Kidney (tissue), 13 donors: ENCODE measurements at regions not wholly inside any gene's neighbourhood (a gene's known extent, or its start where the extent isn't known, plus 50 kb on each side); places are given as distances from the start of the nearest gene placed in this dataset.

Experiments used
- DNase-seq, 5 donors: peaks; one replicate each; pipeline ENCODE4 v3.0.0-alpha.2; 2013 to 2020
- FAIRE-seq: peaks from 2 replicates; lab custom pipeline; 2012; peaks lifted over from hg19 to GRCh38; lab: Jason Lieb, UNC
- H3K27ac ChIP-seq, 2 donors: one replicate each; pipeline ENCODE4 v1.7.0; 2013; ENCODE audit warnings: low read depth in 2 of 2, low read length in 2 of 2, inconsistent platforms in 1 of 2
- H3K27me3 ChIP-seq: one replicate; pipeline ENCODE4 v1.7.1; 2013; ENCODE audit warnings: low read length, inconsistent platforms; ENCODE audit not compliant: control insufficient read depth, insufficient read depth
- H3K36me3 ChIP-seq, 3 donors: one replicate each; pipeline versions ENCODE4 v1.7.0 to v1.7.1; 2013; ENCODE audit warnings: low read length in 3 of 3, control low read depth in 1 of 3, inconsistent platforms in 1 of 3; ENCODE audit not compliant: insufficient read depth in 3 of 3, control insufficient read depth in 2 of 3
- H3K4me1 ChIP-seq, 3 donors: one replicate each; pipeline versions ENCODE4 v1.7.0 to v1.7.1; 2013; ENCODE audit warnings: low read length in 3 of 3, inconsistent platforms in 1 of 3, low read depth in 1 of 3; ENCODE audit not compliant: control insufficient read depth in 2 of 3, insufficient read depth in 2 of 3
- H3K4me3 ChIP-seq, 3 donors: one replicate each; pipeline versions ENCODE4 v1.7.0 to v1.8.1; 2013; ENCODE audit warnings: low read length in 3 of 3, control low read depth in 1 of 3, inconsistent platforms in 1 of 3
- H3K9ac ChIP-seq, 3 donors: one replicate each; pipeline versions ENCODE4 v1.7.0 to v1.7.1; 2013; ENCODE audit warnings: low read length in 3 of 3, control low read depth in 1 of 3, inconsistent platforms in 1 of 3
- H3K9me3 ChIP-seq, 3 donors: one replicate each; pipeline versions ENCODE4 v1.7.0 to v1.7.1; 2013; ENCODE audit warnings: low read length in 3 of 3, control low read depth in 1 of 3, inconsistent platforms in 1 of 3; ENCODE audit not compliant: control insufficient read depth in 2 of 3, insufficient read depth in 1 of 3
- CTCF ChIP-seq: IDR thresholded peaks from 3 replicates; pipeline ENCODE4 v1.5.1; 2012; ENCODE audit warnings: mild to moderate bottlenecking, moderate library complexity, borderline replicate concordance; ENCODE audit not compliant: insufficient read depth; ENCODE audit errors: extremely low read depth
- intact Hi-C: fragments of 100-400 bp; cut with DNase I; formaldehyde crosslinking; loops from one replicate; pipeline ENCODE4 v1.11.1; 2022
- donor health status: control.
- donor health status: control.
- donor health status: control.
- donor health status: control.
- donor health status: control.
- donor health status: DM: yes; HTN: yes; CAD: no.
- donor health status: Normal renal cell carcinoma (clear cell type).

GRCh38 chr13:109301726-109302125 is 484.7 kb downstream of the IRS2 start:
- no peak for DNase-seq
- no peaks in the 10 kb centered on the region for H3K27me3 ChIP-seq
- FAIRE-seq, result no peak
- H3K36me3 ChIP-seq, result no peaks in the 10 kb centered on the region
- H3K4me1 ChIP-seq, result no peaks in the 10 kb centered on the region
- no peaks in the 10 kb centered on the region for H3K9me3 ChIP-seq
- H3K4me3 ChIP-seq, result no peak overlapping the region
- no peak for TF ChIP-seq CTCF
- no peak overlapping the region for H3K27ac ChIP-seq
- intact Hi-C loops, result no loop called here
- no peak overlapping the region for H3K9ac ChIP-seq

DNA sequence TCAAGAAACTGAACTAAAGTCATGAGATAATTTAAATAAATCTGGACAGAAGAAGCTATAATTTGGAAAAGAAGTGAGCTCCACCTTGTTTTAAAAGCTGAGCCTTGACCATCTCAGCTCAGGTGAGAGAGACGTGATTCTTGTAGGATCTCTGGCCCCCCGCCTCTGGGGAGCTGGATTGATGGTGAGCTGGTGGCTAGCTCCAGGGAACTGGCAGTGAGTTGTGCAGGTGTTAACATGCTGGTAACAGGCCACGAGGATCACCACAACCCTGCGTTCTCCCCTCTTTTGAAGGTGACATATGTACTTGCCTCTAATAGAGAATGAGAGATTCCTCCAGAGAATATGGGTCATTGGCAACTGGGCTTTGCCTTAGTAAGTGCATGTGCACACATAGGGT is 485.1 kb downstream of the IRS2 start:
- Histone ChIP-seq H3K36me3 (no peaks in the 10 kb centered on the region), H3K9me3 (no peaks in the 10 kb centered on the region), H3K27me3 (no peaks in the 10 kb centered on the region), H3K27ac (no peak overlapping the region), H3K4me3 (no peak overlapping the region), H3K4me1 (no peaks in the 10 kb centered on the region), H3K9ac (no peak overlapping the region)
- intact Hi-C loops, result no loop called here
- no peak for DNase-seq
- TF ChIP-seq CTCF, result no peak
- no peak for FAIRE-seq

GRCh38 chr13:109297628-109298027 is 488.8 kb downstream of the IRS2 start:
- Histone ChIP-seq H3K27ac (no peak overlapping the region), H3K9ac (no peak overlapping the region), H3K27me3 (no peaks in the 10 kb centered on the region), H3K36me3 (no peaks in the 10 kb centered on the region), H3K4me3 (no peak overlapping the region), H3K9me3 (no peaks in the 10 kb centered on the region), H3K4me1 (no peaks in the 10 kb centered on the region)
- DNase-seq (no peak), FAIRE-seq (no peak)
- TF ChIP-seq CTCF, result no peak
- intact Hi-C loops, result no loop called here

- TF ChIP-seq CTCF, result no peak
- FAIRE-seq (no peak), DNase-seq (no peak)
- no peak overlapping the region for H3K9ac ChIP-seq
- intact Hi-C loops, result no loop called here
- no peak overlapping the region for H3K4me3 ChIP-seq
- H3K9me3 ChIP-seq, result no peaks in the 10 kb centered on the region
- no peaks in the 10 kb centered on the region for H3K27me3 ChIP-seq
- H3K27ac ChIP-seq, result no peak overlapping the region
- H3K4me1 ChIP-seq, result no peaks in the 10 kb centered on the region
- no peaks in the 10 kb centered on the region for H3K36me3 ChIP-seq
Measured at GRCh38 chr13:109293166-109293565, 493.2 kb downstream of the IRS2 start.
